ENCODE measurements at regions not wholly inside any gene's neighbourhood (a gene's known extent, or its start where the extent isn't known, plus 50 kb on each side); places are given as distances from the start of the nearest gene placed in this dataset.
A peak's percentile ranks its signal among the peaks of the same experiment; 100 is the strongest.

GRCh38 chr5:115409094-115409493, 112.6 kb upstream of the CCDC112 start:
- DNase-seq (ENCODE audit: low spot score): no peak

GRCh38 chr5:115402822-115403577, 106.5 kb upstream of the CCDC112 start:
- no peak for DNase-seq (ENCODE audit: low spot score)

GRCh38 chr5:115402092-115402491, 105.6 kb upstream of the CCDC112 start:
- DNase-seq (ENCODE audit: low spot score): no peak

- no peak for DNase-seq (ENCODE audit: low spot score)
Measured at GRCh38 chr5:115398719-115399118, 102.3 kb upstream of the CCDC112 start.

DNA sequence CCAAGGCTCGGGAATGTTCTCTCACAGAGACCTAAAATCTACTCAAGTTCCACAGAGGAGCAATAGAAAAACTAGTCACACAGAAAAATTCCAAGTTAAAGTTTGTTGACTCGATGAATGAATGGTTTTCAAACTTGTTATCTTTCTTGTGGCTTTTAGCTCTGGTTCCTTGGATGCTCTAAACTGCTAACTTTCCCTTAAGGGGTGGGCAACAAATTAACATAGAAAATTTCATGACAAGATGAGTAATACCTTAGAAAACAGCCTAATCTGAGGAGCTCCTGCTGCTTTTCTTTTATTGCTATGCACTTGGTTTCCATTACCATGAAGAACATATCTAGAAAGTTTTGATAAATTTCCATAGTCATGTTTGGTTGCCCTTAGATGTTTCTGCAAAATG, 100.2 kb upstream of the CCDC112 start:
- DNase-seq (ENCODE audit: low spot score): no peak

DNA sequence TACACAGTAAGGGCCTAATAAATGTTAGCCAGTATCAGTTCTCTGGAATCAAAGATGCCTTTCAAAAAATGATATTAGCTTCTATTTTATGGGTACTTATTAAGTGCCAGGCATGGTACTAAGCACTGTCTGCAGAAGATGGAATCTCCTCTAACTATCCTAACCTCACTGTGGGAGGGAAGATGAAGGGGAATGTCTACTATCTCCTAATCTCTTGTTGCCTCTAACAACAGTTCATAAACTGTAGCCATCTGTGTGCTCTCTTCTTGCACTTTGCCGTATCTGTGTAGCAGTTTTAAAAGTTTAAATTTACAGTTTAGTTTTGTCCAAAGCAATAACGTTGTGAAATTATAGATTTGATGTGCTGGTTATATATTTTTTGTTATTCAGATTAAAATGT, 99.6 kb upstream of the CCDC112 start:
- no peak for DNase-seq (ENCODE audit: low spot score)

DNA sequence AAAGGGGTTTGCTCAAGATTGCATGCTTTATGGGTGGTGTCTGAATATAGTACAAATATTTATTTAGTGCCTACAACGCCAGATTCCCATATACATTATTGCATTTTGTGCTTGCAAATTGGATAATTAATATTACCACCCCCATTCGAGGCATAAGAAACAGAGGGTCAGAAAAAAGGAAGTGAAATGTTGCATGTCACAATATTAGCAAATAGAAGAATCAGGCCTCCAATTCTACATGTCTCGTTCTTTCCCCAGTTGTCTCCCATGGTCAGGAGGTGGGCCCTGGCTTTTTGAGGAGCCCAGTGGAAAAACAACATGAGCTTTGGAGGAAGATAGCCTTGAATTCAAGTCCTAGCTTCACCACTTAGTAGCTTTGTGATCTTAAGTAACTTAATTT, 98.1 kb upstream of the CCDC112 start:
- no peak for DNase-seq (ENCODE audit: low spot score)

DNA sequence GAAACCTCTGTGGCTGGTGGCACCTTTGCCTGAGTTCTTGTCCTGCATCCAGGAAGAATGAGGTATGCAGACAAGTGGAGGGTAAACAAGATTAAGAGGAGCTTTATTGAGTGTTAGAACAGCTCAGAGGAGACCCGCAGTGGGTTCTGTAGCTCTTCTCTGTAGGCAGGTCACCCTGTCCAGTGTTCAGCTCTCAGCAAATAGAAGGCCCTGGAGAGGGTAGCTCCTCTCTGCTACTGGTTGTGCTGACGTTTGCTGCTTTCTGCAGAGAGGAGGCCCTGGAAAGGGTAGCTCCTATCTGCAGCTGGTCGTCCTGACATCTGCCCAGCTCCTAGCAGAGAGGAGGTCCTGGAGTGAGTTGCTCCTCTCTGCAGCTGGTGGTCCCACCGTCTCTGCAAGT, 96.8 kb upstream of the CCDC112 start:
- no peak for DNase-seq (ENCODE audit: low spot score)

DNA sequence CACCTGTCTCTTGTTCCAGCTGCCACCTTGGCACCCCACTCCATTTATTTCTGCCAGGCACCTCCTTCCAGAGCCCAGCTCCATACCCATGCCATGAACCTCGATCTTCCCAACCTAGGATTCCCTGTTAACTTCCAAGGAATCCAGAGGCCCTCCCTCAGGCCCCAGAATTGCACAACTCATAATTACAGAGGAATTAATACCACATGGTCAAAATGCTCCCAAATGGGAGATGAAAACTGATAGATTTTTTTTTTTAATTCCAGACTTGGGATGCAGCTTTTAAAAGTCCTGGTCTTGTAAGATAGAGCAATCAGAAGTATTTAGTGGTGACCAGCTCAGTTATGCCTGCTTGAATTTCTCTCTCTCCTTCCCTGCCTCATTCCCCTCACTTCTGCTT, 96.2 kb upstream of the CCDC112 start:
- no peak for DNase-seq (ENCODE audit: low spot score)

GRCh38 chr5:115391780-115392179, 95.3 kb upstream of the CCDC112 start:
- DNase-seq (ENCODE audit: low spot score): no peak

- DNase-seq (ENCODE audit: low spot score): peak; percentile 27
Measured at GRCh38 chr5:115389799-115390382, 93.4 kb upstream of the CCDC112 start.

DNA sequence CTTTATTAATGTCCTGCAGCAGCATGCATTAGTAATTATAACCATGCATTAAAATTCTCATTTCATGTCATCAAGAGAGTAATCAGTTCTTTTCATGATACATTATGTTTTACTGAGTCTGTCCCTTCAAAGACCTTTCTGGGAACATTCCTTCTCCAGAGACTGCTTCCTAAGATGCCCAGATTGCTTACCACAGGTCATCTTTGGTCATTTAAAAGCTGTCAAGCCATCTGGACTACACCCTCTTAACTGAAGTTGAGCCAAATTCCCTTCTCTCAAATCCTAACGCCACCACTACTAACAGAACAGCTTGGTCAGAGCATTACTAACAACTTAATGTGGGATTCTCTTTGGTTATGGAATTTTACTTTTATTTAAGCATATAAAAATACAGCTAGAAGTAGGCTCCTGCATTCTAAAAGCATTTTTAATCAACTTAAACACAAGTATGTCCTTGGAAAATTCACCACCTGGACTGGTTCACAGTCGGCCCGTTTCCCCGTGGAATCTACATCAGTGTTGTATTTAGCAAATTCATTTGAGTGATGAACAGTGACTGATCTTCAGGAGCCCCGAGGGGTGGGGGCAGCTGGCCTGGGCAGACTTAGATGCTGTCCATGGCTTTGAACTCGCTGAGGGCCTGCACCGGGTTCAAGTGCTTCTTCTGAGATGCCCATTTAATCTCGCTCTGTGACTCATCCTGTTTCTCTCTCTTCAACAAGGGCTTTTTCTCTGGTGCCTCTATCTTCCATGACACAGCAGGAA, 92.8 kb upstream of the CCDC112 start:
- peak; percentile 1 for DNase-seq (ENCODE audit: low spot score)

GRCh38 chr5:115388240-115388639, 91.8 kb upstream of the CCDC112 start:
- no peak for DNase-seq (ENCODE audit: low spot score)

DNA sequence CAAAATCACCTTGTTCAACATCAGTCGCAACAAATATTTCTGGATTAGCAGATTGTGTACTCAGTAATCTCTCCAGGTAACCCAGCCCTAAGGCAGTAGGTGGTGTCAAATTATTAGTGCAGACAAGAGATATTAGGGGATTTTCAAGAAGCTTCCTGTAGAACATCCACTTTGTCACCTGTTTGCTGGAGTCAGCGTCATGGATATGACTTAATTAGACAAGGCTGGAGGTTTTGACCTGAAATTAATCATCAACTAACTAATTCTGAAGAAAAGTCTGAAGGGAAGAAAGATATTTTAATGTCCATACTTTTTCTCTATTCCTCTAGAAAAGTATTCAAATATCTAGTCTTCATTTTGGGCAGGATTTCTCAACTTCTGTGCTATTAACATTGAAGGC, 91.4 kb upstream of the CCDC112 start:
- DNase-seq (ENCODE audit: low spot score): no peak

GRCh38 chr5:115386657-115387056, 90.2 kb upstream of the CCDC112 start:
- DNase-seq (ENCODE audit: low spot score): no peak

GRCh38 chr5:115384587-115385375, 88.3 kb upstream of the CCDC112 start:
- no peak for DNase-seq (ENCODE audit: low spot score)

DNA sequence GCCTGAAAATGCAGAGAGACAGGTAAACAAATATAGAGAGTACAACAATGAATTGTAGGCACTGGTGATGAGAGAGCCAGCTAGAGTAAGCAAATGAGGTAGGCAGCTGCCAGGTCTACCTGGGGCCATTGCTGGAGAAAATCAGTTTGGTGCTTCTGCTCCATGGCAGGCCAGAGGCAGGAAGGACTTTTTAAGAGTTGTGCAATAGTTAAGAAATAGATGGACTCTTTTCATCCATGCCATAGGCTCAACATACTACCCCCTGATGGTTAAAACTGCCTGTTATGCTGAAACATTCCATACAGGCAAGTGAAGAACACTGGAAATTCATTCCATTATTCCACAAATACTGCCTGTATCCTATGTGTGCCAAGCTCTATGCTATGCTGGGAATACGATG, 86.5 kb upstream of the CCDC112 start:
- no peak for DNase-seq (ENCODE audit: low spot score)

DNA sequence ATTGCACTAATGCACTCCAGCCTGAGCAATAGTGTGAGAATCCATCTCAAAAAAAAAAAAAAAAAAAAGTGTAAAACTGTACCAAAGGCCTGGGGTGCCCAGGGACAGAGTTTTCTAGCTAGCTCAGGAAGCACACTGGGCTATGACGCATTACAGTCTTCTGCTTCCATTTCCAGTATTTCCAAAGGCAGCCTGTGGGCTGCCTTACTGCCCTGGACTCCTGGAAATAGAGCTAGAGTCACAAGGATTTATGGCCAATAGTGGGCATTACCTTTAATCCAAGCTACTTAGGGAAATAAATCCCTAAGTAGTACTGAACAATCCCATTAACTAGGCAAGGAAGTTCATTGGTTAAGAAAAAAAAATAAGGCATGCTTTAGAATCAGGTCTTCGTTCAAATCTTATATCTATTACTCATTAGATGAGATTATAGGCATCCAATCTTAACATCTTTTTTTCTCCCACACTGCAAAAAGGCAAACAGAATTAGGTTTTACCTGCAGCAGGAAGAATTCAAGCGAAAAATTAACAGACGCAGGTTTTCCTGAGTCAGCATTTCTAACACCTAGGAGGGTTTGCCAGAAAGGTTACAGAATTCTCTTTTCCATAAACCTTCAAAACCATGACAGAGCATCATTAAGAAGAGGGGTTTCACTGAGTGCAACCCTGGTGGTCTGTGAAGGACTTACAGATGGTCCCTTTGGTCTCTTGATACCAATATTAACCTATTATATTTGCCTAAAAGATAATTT, 85.6 kb upstream of the CCDC112 start:
- DNase-seq (ENCODE audit: low spot score): no peak

- DNase-seq (ENCODE audit: low spot score): peak; percentile 95
Measured at GRCh38 chr5:115379622-115380344, 83.3 kb upstream of the CCDC112 start.

DNA sequence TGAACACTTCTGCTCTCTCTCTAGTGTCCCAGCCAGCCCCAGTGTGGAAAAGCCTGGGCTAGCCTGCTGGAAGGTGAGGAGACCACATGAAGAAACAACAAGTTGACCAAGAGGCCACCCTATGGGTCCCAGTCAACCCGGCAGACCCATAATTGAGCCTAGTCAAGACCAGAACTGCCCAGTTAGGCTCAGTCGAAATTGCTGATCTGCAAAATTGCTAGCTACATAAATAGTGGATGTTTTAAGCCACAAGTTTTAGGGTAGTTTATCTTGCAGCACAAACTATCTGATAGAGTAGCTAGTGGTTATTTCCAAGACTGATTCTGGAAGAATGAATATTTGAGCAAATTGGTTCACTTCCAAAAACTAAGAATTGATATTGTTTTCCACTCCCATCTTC, 82.3 kb upstream of the CCDC112 start:
- no peak for DNase-seq (ENCODE audit: low spot score)
